HEK293 (cell line): ENCODE measurements at regions not wholly inside any gene's neighbourhood (a gene's known extent, or its start where the extent isn't known, plus 50 kb on each side); places are given as distances from the start of the nearest gene placed in this dataset.

Experiments
- GLIS2 ChIP-seq: fragments of 450-650 bp; formaldehyde crosslinking; IDR thresholded peaks from 2 replicates; pipeline ENCODE4 v1.5.1; 2016; ENCODE audit warnings: missing biosample characterization, missing genetic modification characterization
- HOXA7 ChIP-seq: sonication (generic); formaldehyde crosslinking; IDR thresholded peaks from 2 replicates; pipeline ENCODE4 v1.8.1; 2022; ENCODE audit warnings: missing genetic modification reagents, borderline replicate concordance
- PRDM10 ChIP-seq: fragments of 450-650 bp; formaldehyde crosslinking; IDR thresholded peaks from 2 replicates; pipeline ENCODE4 v1.5.1; 2016; ENCODE audit warnings: missing biosample characterization, missing genetic modification characterization
- REPIN1 ChIP-seq: fragments of 450-650 bp; formaldehyde crosslinking; IDR thresholded peaks from 2 replicates; pipeline ENCODE4 v1.5.1; 2017; ENCODE audit warnings: missing biosample characterization, missing genetic modification characterization, low read depth
- SCRT1 ChIP-seq: fragments of 450-650 bp; formaldehyde crosslinking; IDR thresholded peaks from 2 replicates; pipeline ENCODE4 v1.5.1; 2016; ENCODE audit warnings: missing biosample characterization, missing genetic modification characterization, borderline replicate concordance
- SP7 ChIP-seq: fragments of 450-650 bp; formaldehyde crosslinking; IDR thresholded peaks from 2 replicates; pipeline ENCODE4 v1.5.1; 2016; ENCODE audit warnings: missing biosample characterization, missing genetic modification characterization
- ZBTB1 ChIP-seq: fragments of 450-650 bp; formaldehyde crosslinking; IDR thresholded peaks from 2 replicates; pipeline ENCODE4 v1.5.1; 2016; ENCODE audit warnings: missing biosample characterization, missing genetic modification characterization
- ZBTB7A ChIP-seq: fragments of 450-650 bp; formaldehyde crosslinking; IDR thresholded peaks from 2 replicates; pipeline ENCODE4 v1.5.1; 2016; ENCODE audit warnings: low read depth, missing biosample characterization, missing genetic modification characterization
- ZNF2 ChIP-seq: fragments of 450-650 bp; formaldehyde crosslinking; IDR thresholded peaks from 2 replicates; pipeline ENCODE4 v1.5.1; 2016; ENCODE audit warnings: missing biosample characterization, missing genetic modification characterization
- ZNF24 ChIP-seq: fragments of 450-650 bp; formaldehyde crosslinking; IDR thresholded peaks from 2 replicates; pipeline ENCODE4 v1.5.1; 2016; ENCODE audit warnings: missing biosample characterization, missing genetic modification characterization
- ZNF341 ChIP-seq: fragments of 450-650 bp; formaldehyde crosslinking; IDR thresholded peaks from 2 replicates; pipeline ENCODE4; 2016; ENCODE audit warnings: low read depth, missing biosample characterization, missing genetic modification characterization
- ZNF423 ChIP-seq: fragments of 450-650 bp; formaldehyde crosslinking; IDR thresholded peaks from 2 replicates; pipeline ENCODE4 v1.5.1; 2016; ENCODE audit warnings: missing biosample characterization, missing genetic modification characterization
- ZNF501 ChIP-seq: fragments of 450-650 bp; formaldehyde crosslinking; IDR thresholded peaks from 2 replicates; pipeline ENCODE4 v1.5.1; 2016; ENCODE audit warnings: missing biosample characterization, missing genetic modification characterization
- ZNF549 ChIP-seq: fragments of 450-650 bp; IDR thresholded peaks from 2 replicates; pipeline ENCODE4 v1.5.1; 2018; ENCODE audit warnings: missing biosample characterization, missing genetic modification characterization, mild to moderate bottlenecking, inconsistent platforms, moderate library complexity
- ZNF580 ChIP-seq: fragments of 450-650 bp; formaldehyde crosslinking; IDR thresholded peaks from 2 replicates; pipeline ENCODE4 v1.5.1; 2016; ENCODE audit warnings: missing biosample characterization, missing genetic modification characterization
- ZNF610 ChIP-seq: fragments of 450-650 bp; formaldehyde crosslinking; IDR thresholded peaks from 2 replicates; pipeline ENCODE4 v1.5.1; 2016; ENCODE audit warnings: missing biosample characterization, missing genetic modification characterization, borderline replicate concordance
- ZNF624 ChIP-seq: fragments of 450-650 bp; formaldehyde crosslinking; IDR thresholded peaks from 2 replicates; pipeline ENCODE4 v1.5.1; 2017; ENCODE audit warnings: missing biosample characterization, missing genetic modification characterization
- ZNF629 ChIP-seq: fragments of 450-650 bp; formaldehyde crosslinking; IDR thresholded peaks from 2 replicates; pipeline ENCODE4 v1.5.1; 2017; ENCODE audit warnings: missing biosample characterization, missing genetic modification characterization
- ZNF639 ChIP-seq: fragments of 450-650 bp; formaldehyde crosslinking; IDR thresholded peaks from 2 replicates; pipeline ENCODE4 v1.5.1; 2016; ENCODE audit warnings: missing biosample characterization, missing genetic modification characterization
- ZNF660 ChIP-seq: fragments of 450-650 bp; IDR thresholded peaks from 2 replicates; pipeline ENCODE4 v1.5.1; 2018; ENCODE audit warnings: missing biosample characterization, mild to moderate bottlenecking, missing genetic modification characterization
- ZNF747 ChIP-seq: fragments of 450-650 bp; formaldehyde crosslinking; IDR thresholded peaks from 2 replicates; pipeline ENCODE4 v1.5.1; 2016; ENCODE audit warnings: missing biosample characterization, missing genetic modification characterization
- TF ChIP-seq, protein P1 (sequence below): fragments of 450-650 bp; formaldehyde crosslinking; IDR thresholded peaks from 2 replicates; pipeline ENCODE4 v1.5.1; 2016; ENCODE audit warnings: missing biosample characterization, missing genetic modification characterization
- TF ChIP-seq, protein P2 (sequence below): fragments of 450-650 bp; formaldehyde crosslinking; conservative IDR thresholded peaks from 2 replicates; pipeline ENCODE4 v1.5.1; 2016; ENCODE audit warnings: low read depth, missing biosample characterization, missing genetic modification characterization
- TF ChIP-seq, protein P3 (sequence below): fragments of 450-650 bp; formaldehyde crosslinking; IDR thresholded peaks from 2 replicates; pipeline ENCODE4 v1.5.1; 2017; ENCODE audit warnings: missing biosample characterization, missing genetic modification characterization
- TF ChIP-seq, protein P4 (sequence below): fragments of 450-650 bp; IDR thresholded peaks from 2 replicates; pipeline ENCODE4 v1.5.1; 2018; ENCODE audit warnings: missing biosample characterization, mild to moderate bottlenecking, missing genetic modification characterization

- TF ChIP-seq ZNF639 (tag by site-specific recombination) (0 out of 2 replicates have a peak, but pooled peaks have one; percentile 37), ZBTB7A (no peak), ZNF624 (tag by site-specific recombination) (peak; percentile 78; the same call in 1 of the 2 replicates), ZNF549 (tag by site-specific recombination) (peak; percentile 53; the same call in 1 of the 2 replicates), ZNF660 (tag by site-specific recombination) (peak; percentile 94), GLIS2 (tag by site-specific recombination) (no peak), ZNF629 (tag by site-specific recombination) (peak; percentile 31; the same call in 1 of the 2 replicates), REPIN1 (no peak), ZNF423 (no peak), PRDM10 (peak; percentile 65), ZNF341 (tag by site-specific recombination) (peak; percentile 30; the same call in 1 of the 2 replicates), ZNF580 (tag by site-specific recombination) (peak; percentile 86; the same call in 1 of the 2 replicates), ZNF2 (0 out of 2 replicates have a peak, but pooled peaks have one; percentile 64), ZNF24 (0 out of 2 replicates have a peak, but pooled peaks have one; percentile 24), SCRT1 (tag by site-specific recombination) (no peak), ZNF610 (0 out of 2 replicates have a peak, but pooled peaks have one; percentile 23), ZNF747 (tag by site-specific recombination) (no peak), HOXA7 (CRISPR knock-in tag) (no peak), ZNF501 (tag by site-specific recombination) (0 out of 2 replicates have a peak, but pooled peaks have one; percentile 26), SP7 (tag by site-specific recombination) (peak; percentile 64), ZBTB1 (tag by site-specific recombination) (no peak)
- TF ChIP-seq, protein P1, sequence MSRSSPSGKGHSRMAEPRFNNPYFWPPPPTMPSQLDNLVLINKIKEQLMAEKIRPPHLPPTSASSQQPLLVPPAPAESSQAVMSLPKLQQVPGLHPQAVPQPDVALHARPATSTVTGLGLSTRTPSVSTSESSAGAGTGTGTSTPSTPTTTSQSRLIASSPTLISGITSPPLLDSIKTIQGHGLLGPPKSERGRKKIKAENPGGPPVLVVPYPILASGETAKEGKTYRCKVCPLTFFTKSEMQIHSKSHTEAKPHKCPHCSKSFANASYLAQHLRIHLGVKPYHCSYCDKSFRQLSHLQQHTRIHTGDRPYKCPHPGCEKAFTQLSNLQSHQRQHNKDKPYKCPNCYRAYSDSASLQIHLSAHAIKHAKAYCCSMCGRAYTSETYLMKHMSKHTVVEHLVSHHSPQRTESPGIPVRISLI (tag by site-specific recombination), result peak; percentile 98
- TF ChIP-seq, protein P2, sequence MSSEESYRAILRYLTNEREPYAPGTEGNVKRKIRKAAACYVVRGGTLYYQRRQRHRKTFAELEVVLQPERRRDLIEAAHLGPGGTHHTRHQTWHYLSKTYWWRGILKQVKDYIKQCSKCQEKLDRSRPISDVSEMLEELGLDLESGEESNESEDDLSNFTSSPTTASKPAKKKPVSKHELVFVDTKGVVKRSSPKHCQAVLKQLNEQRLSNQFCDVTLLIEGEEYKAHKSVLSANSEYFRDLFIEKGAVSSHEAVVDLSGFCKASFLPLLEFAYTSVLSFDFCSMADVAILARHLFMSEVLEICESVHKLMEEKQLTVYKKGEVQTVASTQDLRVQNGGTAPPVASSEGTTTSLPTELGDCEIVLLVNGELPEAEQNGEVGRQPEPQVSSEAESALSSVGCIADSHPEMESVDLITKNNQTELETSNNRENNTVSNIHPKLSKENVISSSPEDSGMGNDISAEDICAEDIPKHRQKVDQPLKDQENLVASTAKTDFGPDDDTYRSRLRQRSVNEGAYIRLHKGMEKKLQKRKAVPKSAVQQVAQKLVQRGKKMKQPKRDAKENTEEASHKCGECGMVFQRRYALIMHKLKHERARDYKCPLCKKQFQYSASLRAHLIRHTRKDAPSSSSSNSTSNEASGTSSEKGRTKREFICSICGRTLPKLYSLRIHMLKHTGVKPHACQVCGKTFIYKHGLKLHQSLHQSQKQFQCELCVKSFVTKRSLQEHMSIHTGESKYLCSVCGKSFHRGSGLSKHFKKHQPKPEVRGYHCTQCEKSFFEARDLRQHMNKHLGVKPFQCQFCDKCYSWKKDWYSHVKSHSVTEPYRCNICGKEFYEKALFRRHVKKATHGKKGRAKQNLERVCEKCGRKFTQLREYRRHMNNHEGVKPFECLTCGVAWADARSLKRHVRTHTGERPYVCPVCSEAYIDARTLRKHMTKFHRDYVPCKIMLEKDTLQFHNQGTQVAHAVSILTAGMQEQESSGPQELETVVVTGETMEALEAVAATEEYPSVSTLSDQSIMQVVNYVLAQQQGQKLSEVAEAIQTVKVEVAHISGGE (tag by site-specific recombination), result no peak
- TF ChIP-seq, protein P3, sequence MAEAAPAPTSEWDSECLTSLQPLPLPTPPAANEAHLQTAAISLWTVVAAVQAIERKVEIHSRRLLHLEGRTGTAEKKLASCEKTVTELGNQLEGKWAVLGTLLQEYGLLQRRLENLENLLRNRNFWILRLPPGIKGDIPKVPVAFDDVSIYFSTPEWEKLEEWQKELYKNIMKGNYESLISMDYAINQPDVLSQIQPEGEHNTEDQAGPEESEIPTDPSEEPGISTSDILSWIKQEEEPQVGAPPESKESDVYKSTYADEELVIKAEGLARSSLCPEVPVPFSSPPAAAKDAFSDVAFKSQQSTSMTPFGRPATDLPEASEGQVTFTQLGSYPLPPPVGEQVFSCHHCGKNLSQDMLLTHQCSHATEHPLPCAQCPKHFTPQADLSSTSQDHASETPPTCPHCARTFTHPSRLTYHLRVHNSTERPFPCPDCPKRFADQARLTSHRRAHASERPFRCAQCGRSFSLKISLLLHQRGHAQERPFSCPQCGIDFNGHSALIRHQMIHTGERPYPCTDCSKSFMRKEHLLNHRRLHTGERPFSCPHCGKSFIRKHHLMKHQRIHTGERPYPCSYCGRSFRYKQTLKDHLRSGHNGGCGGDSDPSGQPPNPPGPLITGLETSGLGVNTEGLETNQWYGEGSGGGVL (tag by site-specific recombination), result no peak
- TF ChIP-seq, protein P4, sequence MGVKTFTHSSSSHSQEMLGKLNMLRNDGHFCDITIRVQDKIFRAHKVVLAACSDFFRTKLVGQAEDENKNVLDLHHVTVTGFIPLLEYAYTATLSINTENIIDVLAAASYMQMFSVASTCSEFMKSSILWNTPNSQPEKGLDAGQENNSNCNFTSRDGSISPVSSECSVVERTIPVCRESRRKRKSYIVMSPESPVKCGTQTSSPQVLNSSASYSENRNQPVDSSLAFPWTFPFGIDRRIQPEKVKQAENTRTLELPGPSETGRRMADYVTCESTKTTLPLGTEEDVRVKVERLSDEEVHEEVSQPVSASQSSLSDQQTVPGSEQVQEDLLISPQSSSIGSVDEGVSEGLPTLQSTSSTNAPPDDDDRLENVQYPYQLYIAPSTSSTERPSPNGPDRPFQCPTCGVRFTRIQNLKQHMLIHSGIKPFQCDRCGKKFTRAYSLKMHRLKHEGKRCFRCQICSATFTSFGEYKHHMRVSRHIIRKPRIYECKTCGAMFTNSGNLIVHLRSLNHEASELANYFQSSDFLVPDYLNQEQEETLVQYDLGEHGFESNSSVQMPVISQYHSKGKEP, result peak; percentile 78
Measured at GRCh38 chr6:28719275-28719940, 193.7 kb downstream of the GPX5 start (continued).
